ENCODE measurements at regions not wholly inside any gene's neighbourhood (a gene's known extent, or its start where the extent isn't known, plus 50 kb on each side); places are given as distances from the start of the nearest gene placed in this dataset.
"Not testable (repeated sequence)": the region's sequence is repeated elsewhere in the genome, so short reads cannot be mapped to it uniquely, and the experiment has no call there.

- DNase-seq: no peak
These were observed 354.8 kb downstream of the TAF11L14 start for GRCh38 chr5:17989036-17989435.

GRCh38 chr5:17989567-17990563 is 355.6 kb downstream of the TAF11L14 start:
- DNase-seq: no peak

DNA sequence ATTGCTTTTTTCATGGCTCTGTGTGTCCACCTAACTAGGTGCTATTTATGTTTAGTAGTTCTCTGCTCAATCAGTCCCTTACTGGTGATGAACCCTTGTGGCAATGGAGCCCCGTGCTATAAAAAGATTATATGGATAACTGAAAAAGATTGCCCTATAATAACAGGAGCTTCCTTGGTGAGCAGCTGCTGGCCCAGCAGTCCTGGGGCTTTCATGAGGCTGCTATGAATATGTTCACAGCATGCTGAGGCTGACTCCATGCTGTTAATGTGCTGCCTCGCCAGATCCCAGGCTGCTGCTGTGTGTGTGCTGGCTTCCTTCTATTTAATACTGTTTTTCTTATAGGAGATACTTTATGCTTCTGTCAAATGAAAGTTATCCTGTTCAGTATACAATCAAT is 357.5 kb downstream of the TAF11L14 start:
- no peak for DNase-seq

DNA sequence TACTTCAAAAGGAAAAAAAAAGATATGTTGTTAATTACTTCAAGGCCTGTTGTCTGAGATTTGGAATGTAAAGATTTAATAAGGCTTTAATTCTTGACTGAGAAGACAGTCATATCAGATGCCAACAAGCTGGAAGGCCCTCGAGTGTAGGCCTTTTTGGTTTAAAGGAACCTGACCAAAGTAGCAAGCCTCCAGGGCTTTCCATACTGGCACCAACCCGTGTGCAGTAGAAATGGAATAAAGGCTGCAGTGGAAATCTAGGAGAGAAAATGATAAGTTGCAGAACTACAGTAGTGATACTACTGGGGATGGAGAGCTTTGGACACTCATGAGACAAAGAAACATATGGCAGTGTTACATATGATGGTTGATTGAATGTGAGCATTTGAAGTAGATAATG is 358.0 kb downstream of the TAF11L14 start:
- no peak for DNase-seq

DNA sequence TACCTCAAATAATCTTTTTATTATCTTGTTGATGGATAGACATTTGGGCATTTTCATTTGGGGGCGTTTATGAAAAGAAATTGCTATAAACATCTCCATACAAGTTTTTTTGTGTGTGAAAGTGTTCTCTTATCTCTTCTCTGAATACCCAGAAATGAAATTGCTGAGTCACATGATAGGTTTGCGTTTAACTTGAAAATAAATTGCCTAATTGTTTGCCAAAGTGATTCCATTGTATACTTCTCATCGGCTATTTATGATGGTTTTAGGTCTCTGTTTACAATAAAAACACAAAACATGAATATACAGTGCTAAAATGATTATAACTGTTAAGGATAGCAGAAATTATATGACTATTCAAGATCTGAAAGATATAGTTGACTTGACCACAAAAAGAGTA is 361.7 kb downstream of the TAF11L14 start:
- DNase-seq: no peak

DNA sequence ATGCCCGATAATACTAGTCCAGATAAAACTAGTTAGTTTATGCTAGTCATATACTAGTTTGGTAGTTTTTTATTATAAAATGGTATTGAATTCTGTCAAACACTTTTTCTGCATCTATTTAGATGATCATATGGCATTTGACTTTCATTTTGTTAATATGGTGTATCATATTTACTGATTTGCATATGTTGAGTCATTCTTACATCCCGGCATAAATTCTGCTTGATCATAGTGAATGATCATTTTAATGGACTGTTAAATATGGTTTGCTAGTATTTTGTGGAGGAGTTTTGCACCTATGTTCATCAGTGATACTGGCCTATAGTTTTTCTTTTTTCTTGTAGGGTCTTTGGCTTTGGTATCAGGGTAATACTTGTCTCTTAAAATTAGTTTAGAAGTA is 365.6 kb downstream of the TAF11L14 start:
- no peak for DNase-seq

GRCh38 chr5:18000744-18001143 is 366.5 kb downstream of the TAF11L14 start:
- peak; percentile 89 for DNase-seq

GRCh38 chr5:18003312-18003711 is 369.1 kb downstream of the TAF11L14 start:
- no peak for DNase-seq

DNA sequence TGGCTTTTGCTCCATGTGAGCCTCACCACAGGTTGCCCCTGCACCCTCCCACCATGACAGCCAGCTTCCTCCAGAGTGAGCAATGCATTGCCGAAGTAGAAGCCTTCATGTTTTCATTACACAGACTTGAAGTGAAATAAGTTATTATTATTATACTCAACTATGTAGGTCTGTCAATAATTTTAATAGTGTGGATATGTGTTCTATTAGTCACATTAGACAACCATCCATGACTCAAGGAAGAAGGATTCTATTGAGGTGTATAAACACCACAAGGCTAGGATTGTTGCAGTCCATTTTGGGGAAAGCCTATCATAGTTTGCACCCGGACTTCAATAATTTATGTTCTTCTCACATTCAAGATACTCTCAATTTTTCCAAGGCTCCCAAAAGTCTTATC is 369.5 kb downstream of the TAF11L14 start:
- no peak for DNase-seq

- not testable (repeated sequence) for DNase-seq
These were observed 372.0 kb downstream of the TAF11L14 start for GRCh38 chr5:18006235-18006634.

DNA sequence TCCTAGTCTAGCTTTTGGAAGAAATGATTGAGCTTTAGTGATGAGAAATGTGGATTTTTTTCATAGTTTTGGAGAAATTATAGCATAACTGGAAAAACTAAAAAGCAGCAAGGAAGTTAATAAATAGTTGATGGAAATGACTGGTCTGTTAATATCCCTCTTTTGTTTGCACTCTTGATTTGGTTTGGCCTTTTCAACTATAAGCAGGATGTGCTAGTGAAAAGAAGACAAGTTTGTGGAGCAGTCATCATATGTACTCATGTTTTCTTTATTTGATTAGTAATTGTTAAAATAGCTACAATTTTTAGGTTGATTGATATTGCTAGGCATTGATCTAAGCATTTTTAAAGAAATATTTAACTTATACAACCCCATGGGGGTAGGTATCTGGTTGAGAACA is 374.7 kb downstream of the TAF11L14 start:
- no peak for DNase-seq

DNA sequence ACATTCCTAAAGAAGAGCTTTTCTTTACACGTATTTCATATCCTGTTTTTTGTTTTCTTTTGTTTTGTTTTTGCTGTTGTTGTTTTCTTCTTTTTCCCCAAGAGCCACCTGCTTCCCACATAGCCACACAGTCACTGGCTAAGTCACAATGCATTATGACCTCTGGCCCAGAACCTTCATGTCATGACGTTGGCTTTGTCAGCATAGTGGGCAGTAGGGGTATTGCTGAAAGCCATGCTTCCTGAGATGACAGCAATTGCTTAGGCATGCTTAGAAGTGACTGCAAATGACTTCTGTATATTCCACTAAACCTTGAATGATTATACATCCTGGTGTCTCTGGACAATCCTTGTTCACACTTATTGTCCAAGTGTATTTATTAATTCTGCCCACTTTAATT is 375.8 kb downstream of the TAF11L14 start:
- no peak for DNase-seq

DNA sequence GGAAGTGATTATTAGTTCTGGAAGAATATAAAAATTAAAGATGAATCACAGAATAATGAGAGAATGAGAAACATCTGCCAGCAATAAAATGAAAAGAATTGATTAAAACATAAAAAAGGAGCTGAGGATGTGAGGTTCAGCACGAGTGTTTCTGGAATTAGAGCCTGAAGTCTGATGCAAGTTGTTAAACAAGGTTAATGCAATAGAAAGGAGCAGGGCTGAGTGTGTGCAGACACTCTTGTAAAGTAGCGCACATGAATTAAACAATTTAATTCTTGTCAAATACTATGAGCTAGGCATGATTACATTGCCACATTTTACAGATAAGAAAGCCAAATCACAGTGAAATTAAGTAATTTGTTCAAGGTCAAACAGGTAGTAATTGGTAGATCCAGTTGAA is 384.2 kb downstream of the TAF11L14 start:
- no peak for DNase-seq

DNA sequence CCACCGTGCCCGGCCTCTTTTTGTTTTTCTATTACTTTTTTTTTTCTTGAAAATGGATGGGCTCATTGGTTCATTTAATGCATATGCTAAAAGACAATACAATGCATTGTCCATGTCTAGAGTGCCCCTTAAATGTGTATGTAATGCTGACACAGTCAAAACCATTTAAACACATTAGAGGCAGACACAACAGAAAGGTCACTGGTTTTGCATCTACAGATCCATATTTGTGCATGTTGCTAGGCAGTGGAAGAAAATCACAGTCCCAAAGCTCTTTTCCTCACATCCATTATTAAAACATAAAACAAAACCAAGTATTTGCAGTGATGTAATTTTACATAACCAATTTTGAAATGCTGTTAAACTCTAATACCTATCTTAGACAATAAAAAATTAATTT is 389.0 kb downstream of the TAF11L14 start:
- DNase-seq: no peak

GRCh38 chr5:18023986-18024385 is 389.7 kb downstream of the TAF11L14 start:
- DNase-seq: no peak

DNA sequence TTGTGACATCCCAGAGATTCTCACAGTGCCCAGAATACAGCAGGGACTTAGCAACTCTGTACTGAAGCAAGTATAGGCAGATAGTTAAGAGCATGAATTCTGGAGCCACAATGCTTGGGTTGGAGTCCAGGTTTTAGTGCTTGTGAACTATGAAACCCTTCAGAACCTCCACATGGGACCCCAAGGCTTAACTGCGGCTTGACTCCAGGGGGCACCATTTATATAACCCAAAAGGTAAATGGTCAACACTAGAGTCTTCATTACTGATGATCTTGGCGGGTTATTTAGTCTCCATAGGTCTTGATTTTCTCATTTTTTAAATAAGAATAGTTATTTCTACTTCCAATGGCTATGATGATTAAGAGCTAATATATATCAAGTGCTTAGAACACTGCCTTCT is 390.3 kb downstream of the TAF11L14 start:
- DNase-seq: no peak

- no peak for DNase-seq
These were observed 393.1 kb downstream of the TAF11L14 start for GRCh38 chr5:18027241-18027867.

DNA sequence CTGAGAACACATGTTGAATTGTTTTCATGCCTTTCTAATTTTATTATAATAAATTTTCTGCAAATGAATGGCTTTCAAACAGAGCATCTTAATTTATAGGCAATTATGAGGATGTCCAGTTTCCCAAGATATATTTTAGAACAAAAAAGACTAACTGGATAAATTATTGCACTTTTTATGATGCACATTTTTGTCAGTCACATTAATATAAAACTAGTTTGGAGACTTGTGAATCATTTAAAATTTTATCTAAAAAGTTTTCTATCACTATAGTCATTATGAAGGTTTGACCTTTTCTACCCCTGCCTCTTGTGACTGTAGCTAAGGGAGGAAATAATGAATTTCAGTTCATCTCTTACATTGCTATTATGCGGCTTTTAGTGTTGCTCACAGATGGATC is 393.8 kb downstream of the TAF11L14 start:
- DNase-seq: no peak

GRCh38 chr5:18032744-18033143 is 398.5 kb downstream of the TAF11L14 start:
- peak; percentile 48 for DNase-seq

GRCh38 chr5:18036531-18036930 is 402.3 kb downstream of the TAF11L14 start:
- DNase-seq: no peak

DNA sequence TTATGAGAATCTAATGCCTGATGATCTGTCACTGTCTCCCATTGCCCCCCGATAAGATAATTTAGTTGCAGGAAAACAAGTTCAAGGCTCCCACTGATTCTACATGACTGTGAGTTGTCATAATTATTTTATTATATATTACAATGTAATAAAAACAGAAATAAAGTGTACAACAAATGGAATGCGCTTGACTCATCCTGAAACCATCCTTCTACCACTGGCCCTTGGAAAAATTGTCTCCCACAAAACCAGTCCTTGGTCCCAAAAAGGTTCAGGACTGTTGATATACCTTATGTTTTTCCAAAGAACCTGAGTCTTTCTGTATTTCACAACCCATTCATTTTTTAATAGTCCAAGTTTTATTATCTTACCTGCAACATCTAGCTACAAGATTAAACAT is 403.5 kb downstream of the TAF11L14 start:
- DNase-seq: no peak

GRCh38 chr5:18043344-18043743 is 409.1 kb downstream of the TAF11L14 start:
- no peak for DNase-seq

- no peak for DNase-seq
These were observed 414.2 kb downstream of the TAF11L14 start for GRCh38 chr5:18048449-18048848.

- DNase-seq: no peak
These were observed 416.1 kb downstream of the TAF11L14 start for GRCh38 chr5:18050345-18050744.
